A549 (cell line): ENCODE measurements at regions not wholly inside any gene's neighbourhood (a gene's known extent, or its start where the extent isn't known, plus 50 kb on each side); places are given as distances from the start of the nearest gene placed in this dataset.

Experiments
- CTCF ChIP-seq: fragments of >200 bp; sonication (Bioruptor Twin); formaldehyde crosslinking; IDR thresholded peaks from 3 replicates; pipeline ENCODE4 v1.5.1; 2016
- EP300 ChIP-seq, 2 experiments: fragments of >200 bp; sonication (Bioruptor Twin); formaldehyde crosslinking; IDR thresholded peaks; 2 replicates in 1 of 2; 3 replicates in 1 of 2; pipeline ENCODE4 v1.6.1; 2016 to 2017
- POLR2A ChIP-seq: IDR thresholded peaks from 2 replicates; pipeline ENCODE4 v1.6.1; 2012; ENCODE audit warnings: mild to moderate bottlenecking, low read length
- RAD21 ChIP-seq, 2 experiments: fragments of >200 bp in 1 of 2; sonication (Bioruptor Twin) in 1 of 2; formaldehyde crosslinking in 1 of 2; IDR thresholded peaks in 1 of 2; conservative IDR thresholded peaks in 1 of 2; 2 replicates in 1 of 2; 3 replicates in 1 of 2; pipeline ENCODE4 v1.6.1; 2012 to 2018; ENCODE audit warnings: inconsistent platforms in 1 of 2
- RFX5 ChIP-seq: fragments of 450-650 bp; IDR thresholded peaks from 2 replicates; pipeline ENCODE4 v1.7.1; 2014; ENCODE audit warnings: antibody characterized with exemption, mild to moderate bottlenecking, moderate library complexity

- TF ChIP-seq RFX5 (no peak), RAD21 (conservative IDR thresholded peaks at IDR 0.05 in 1 of 2, IDR thresholded peaks at IDR 0.05 in 1 of 2) (no peak), POLR2A (no peak), EP300 (IDR thresholded peaks at IDR 0.05) (no peak), CTCF (no peak)
Observed at GRCh38 chr5:133723126-133723525, 110.8 kb upstream of the FSTL4 start.
